ENCODE measurements at regions not wholly inside any gene's neighbourhood (a gene's known extent, or its start where the extent isn't known, plus 50 kb on each side); places are given as distances from the start of the nearest gene placed in this dataset.
"Not testable (repeated sequence)": the region's sequence is repeated elsewhere in the genome, so short reads cannot be mapped to it uniquely, and the experiment has no call there.

- in situ Hi-C loops (cut with MboI; ENCODE audit: low sequenced_read_pairs): no loop called here
These were observed 108.7 kb upstream of the TMEM170B start for GRCh38 chr6:11428895-11429294.

- in situ Hi-C loops (cut with MboI; ENCODE audit: low sequenced_read_pairs): no loop called here
These were observed 109.2 kb upstream of the TMEM170B start for GRCh38 chr6:11428371-11428770.

- in situ Hi-C loops (cut with MboI; ENCODE audit: low sequenced_read_pairs): no loop called here
These were observed 109.8 kb upstream of the TMEM170B start for GRCh38 chr6:11427723-11428245.

- in situ Hi-C loops (cut with MboI; ENCODE audit: low sequenced_read_pairs): no loop called here
These were observed 110.3 kb upstream of the TMEM170B start for GRCh38 chr6:11427091-11427722.

GRCh38 chr6:11426571-11426970, 111.0 kb upstream of the TMEM170B start:
- in situ Hi-C loops (cut with MboI; ENCODE audit: low sequenced_read_pairs): no loop called here

GRCh38 chr6:11425876-11426275, 111.7 kb upstream of the TMEM170B start:
- in situ Hi-C loops (cut with MboI; ENCODE audit: low sequenced_read_pairs): no loop called here

GRCh38 chr6:11425431-11425871, 112.1 kb upstream of the TMEM170B start:
- in situ Hi-C loops (cut with MboI; ENCODE audit: low sequenced_read_pairs): no loop called here

- in situ Hi-C loops (cut with MboI; ENCODE audit: low sequenced_read_pairs): no loop called here
These were observed 113.0 kb upstream of the TMEM170B start for GRCh38 chr6:11424395-11425034.

- in situ Hi-C loops (cut with MboI; ENCODE audit: low sequenced_read_pairs): no loop called here
These were observed 113.9 kb upstream of the TMEM170B start for GRCh38 chr6:11423667-11424066.

GRCh38 chr6:11423072-11423471, 114.5 kb upstream of the TMEM170B start:
- in situ Hi-C loops (cut with MboI; ENCODE audit: low sequenced_read_pairs): no loop called here

- in situ Hi-C loops (cut with MboI; ENCODE audit: low sequenced_read_pairs): no loop called here
These were observed 117.6 kb upstream of the TMEM170B start for GRCh38 chr6:11419763-11420453.

- in situ Hi-C loops (cut with MboI; ENCODE audit: low sequenced_read_pairs): no loop called here
These were observed 119.2 kb upstream of the TMEM170B start for GRCh38 chr6:11418290-11418905.

GRCh38 chr6:11416936-11417576, 120.5 kb upstream of the TMEM170B start:
- in situ Hi-C loops (cut with MboI; ENCODE audit: low sequenced_read_pairs): no loop called here

GRCh38 chr6:11416099-11416935, 121.2 kb upstream of the TMEM170B start:
- in situ Hi-C loops (cut with MboI; ENCODE audit: low sequenced_read_pairs): not testable (repeated sequence)

GRCh38 chr6:11415557-11415956, 122.0 kb upstream of the TMEM170B start:
- in situ Hi-C loops (cut with MboI; ENCODE audit: low sequenced_read_pairs): no loop called here

GRCh38 chr6:11414176-11414963, 123.2 kb upstream of the TMEM170B start:
- in situ Hi-C loops (cut with MboI; ENCODE audit: low sequenced_read_pairs): no loop called here

- in situ Hi-C loops (cut with MboI; ENCODE audit: low sequenced_read_pairs): no loop called here
These were observed 123.8 kb upstream of the TMEM170B start for GRCh38 chr6:11413728-11414127.

- in situ Hi-C loops (cut with MboI; ENCODE audit: low sequenced_read_pairs): no loop called here
These were observed 124.3 kb upstream of the TMEM170B start for GRCh38 chr6:11413117-11413687.

GRCh38 chr6:11412616-11413015, 124.9 kb upstream of the TMEM170B start:
- in situ Hi-C loops (cut with MboI; ENCODE audit: low sequenced_read_pairs): no loop called here
